ENCODE measurements at regions not wholly inside any gene's neighbourhood (a gene's known extent, or its start where the extent isn't known, plus 50 kb on each side); places are given as distances from the start of the nearest gene placed in this dataset.

DNA sequence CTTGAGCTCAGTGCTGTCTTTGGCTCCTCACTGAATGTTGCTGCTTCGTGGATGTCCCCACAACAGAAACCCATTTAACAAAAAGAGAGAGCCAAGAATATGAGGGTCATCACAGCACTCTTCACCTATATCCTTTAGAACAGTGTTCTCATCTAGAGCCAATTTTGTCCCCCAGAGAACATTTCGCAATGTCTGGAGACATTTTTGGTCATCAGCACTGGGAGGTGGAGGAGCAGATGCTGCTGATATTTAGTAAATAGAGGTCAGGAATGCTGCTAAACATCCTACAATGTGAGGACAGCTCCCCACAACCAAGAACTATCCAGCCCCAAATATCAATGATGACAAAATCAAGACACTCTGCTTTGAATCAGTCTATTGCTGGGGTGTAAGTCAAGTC is 92.5 kb downstream of the BBS10 start (continued):
- TF ChIP-seq, protein P1, sequence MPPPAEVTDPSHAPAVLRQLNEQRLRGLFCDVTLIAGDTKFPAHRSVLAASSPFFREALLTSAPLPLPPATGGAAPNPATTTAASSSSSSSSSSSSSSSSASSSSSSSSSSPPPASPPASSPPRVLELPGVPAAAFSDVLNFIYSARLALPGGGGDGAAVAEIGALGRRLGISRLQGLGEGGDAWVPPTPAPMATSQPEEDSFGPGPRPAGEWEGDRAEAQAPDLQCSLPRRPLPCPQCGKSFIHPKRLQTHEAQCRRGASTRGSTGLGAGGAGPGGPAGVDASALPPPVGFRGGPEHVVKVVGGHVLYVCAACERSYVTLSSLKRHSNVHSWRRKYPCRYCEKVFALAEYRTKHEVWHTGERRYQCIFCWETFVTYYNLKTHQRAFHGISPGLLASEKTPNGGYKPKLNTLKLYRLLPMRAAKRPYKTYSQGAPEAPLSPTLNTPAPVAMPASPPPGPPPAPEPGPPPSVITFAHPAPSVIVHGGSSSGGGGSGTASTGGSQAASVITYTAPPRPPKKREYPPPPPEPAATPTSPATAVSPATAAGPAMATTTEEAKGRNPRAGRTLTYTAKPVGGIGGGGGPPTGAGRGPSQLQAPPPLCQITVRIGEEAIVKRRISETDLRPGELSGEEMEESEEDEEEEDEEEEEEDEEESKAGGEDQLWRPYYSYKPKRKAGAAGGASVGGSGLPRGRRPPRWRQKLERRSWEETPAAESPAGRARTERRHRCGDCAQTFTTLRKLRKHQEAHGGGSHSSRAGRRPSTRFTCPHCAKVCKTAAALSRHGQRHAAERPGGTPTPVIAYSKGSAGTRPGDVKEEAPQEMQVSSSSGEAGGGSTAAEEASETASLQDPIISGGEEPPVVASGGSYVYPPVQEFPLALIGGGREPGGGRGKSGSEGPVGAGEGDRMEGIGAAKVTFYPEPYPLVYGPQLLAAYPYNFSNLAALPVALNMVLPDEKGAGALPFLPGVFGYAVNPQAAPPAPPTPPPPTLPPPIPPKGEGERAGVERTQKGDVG (CRISPR knock-in tag; IDR thresholded peaks at IDR 0.05; ENCODE audit: borderline replicate concordance) = no peak
- TF ChIP-seq MTF1 (CRISPR knock-in tag; IDR thresholded peaks at IDR 0.05) = no peak

DNA sequence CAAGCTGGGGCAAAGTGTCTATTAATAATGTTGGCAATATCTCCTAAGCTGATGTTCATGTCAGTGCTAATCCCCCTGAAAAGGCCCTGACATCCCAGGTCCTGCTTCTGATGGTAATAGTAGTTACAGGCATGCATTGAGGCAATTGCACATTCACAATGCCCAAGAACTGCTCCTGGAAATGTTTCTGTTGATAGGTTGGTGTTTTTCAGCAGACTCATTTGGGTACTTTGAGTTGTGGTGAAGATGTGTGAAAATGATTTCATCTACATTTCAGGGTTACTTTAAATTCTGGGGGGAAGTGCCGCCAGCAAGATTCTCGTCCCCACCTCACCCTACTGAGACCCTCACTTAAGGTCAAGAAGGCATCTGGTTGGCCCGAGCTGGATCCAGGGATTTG is 92.9 kb downstream of the BBS10 start:
- intact Hi-C loops (cut with micrococcal nuclease; ENCODE audit: unreplicated experiment) (no loop called here), in situ Hi-C loops (cut with HindIII; ENCODE audit: extremely low pct_ligation_motif_present, low pct_unique_long_range_greater_than_20kb) (no loop called here)
- no TSS peak for BruUV-seq (replicated peaks)
- Histone ChIP-seq H3K4me1 (ENCODE audit: insufficient read depth, low read length) (no peaks in the 10 kb centered on the region), H2AFZ (ENCODE audit: low read length) (no peak overlapping the region), H3K27me3 (ENCODE audit: control insufficient read depth in 1 of 2, insufficient read depth in 2 of 2, low read length in 2 of 2) (peaks cover 0 to 3% of the 10 kb centered on the region in 2 experiments; a peak in 2 of 5 replicates), H3K4me2 (ENCODE audit: low read depth, low read length) (no peak overlapping the region), H4K20me1 (ENCODE audit: insufficient read depth, low read length) (no peaks in the 10 kb centered on the region), H3K27ac (ENCODE audit: extremely low read length, insufficient read depth, low read length) (no peak overlapping the region), H3K9ac (ENCODE audit: insufficient read depth, low read depth, low read length) (no peak overlapping the region), H3K4me3 (replicated peaks in 1 of 3; ENCODE audit: insufficient read depth in 1 of 3, low read depth in 2 of 3, low read length in 3 of 3) (no peak overlapping the region), H3K9me3 (ENCODE audit: low read length) (no peaks in the 10 kb centered on the region), H3K79me2 (ENCODE audit: insufficient read depth, low read length) (no peaks in the 10 kb centered on the region), H3K36me3 (replicated peaks in 1 of 2; ENCODE audit: control insufficient read depth in 1 of 2, insufficient read depth in 2 of 2, low read length in 2 of 2) (no peaks in the 10 kb centered on the region)
- WGBS (ENCODE audit: low lambda C conversion rate) = 0% methylated on average over 3 of the region's 3 CpGs
- DNase-seq (ENCODE audit: low spot score) (no peak), ATAC-seq (no peak), FAIRE-seq (no peak)
- CTCF ChIA-PET (ENCODE audit: low intra/inter-chr PET ratio, low total read pairs) = no interaction called here
- no peak for TF ChIP-seq TCF7L2 (IDR thresholded peaks at IDR 0.05; ENCODE audit: low read depth, low read length)
- no peak for TF ChIP-seq SRSF9 (IDR thresholded peaks at IDR 0.05; ENCODE audit: borderline replicate concordance, insufficient read depth, low read depth, low read length, poor library complexity, severe bottlenecking)
- TF ChIP-seq STAG1 (CRISPR knock-in tag; IDR thresholded peaks at IDR 0.05) = no peak
- TF ChIP-seq ZNF207 (IDR thresholded peaks at IDR 0.05; ENCODE audit: borderline replicate concordance) = no peak
- TF ChIP-seq SRSF1 (optimal IDR thresholded peaks at IDR 0.05; ENCODE audit: low read depth, low read length) = no peak
- no peak for TF ChIP-seq ZNF383 (CRISPR knock-in tag; IDR thresholded peaks at IDR 0.05; ENCODE audit: borderline replicate concordance)
- no peak for TF ChIP-seq ZMAT3 (CRISPR knock-in tag; conservative IDR thresholded peaks at IDR 0.05)
- TF ChIP-seq, protein P2, sequence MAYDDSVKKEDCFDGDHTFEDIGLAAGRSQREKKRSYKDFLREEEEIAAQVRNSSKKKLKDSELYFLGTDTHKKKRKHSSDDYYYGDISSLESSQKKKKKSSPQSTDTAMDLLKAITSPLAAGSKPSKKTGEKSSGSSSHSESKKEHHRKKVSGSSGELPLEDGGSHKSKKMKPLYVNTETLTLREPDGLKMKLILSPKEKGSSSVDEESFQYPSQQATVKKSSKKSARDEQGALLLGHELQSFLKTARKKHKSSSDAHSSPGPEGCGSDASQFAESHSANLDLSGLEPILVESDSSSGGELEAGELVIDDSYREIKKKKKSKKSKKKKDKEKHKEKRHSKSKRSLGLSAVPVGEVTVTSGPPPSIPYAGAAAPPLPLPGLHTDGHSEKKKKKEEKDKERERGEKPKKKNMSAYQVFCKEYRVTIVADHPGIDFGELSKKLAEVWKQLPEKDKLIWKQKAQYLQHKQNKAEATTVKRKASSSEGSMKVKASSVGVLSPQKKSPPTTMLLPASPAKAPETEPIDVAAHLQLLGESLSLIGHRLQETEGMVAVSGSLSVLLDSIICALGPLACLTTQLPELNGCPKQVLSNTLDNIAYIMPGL (CRISPR knock-in tag; IDR thresholded peaks at IDR 0.05; ENCODE audit: borderline replicate concordance in 1 of 2, low read depth in 1 of 2) = no peak
- TF ChIP-seq ZNF225 (CRISPR knock-in tag; IDR thresholded peaks at IDR 0.05) = no peak
- no peak for TF ChIP-seq TSC22D2 (CRISPR knock-in tag; IDR thresholded peaks at IDR 0.05; ENCODE audit: borderline replicate concordance)
- POLR2A ChIA-PET = no interaction called here
